HS-27A (cell line): ENCODE measurements at regions not wholly inside any gene's neighbourhood (a gene's known extent, or its start where the extent isn't known, plus 50 kb on each side); places are given as distances from the start of the nearest gene placed in this dataset.
A peak's percentile ranks its signal among the peaks of the same experiment; 100 is the strongest.

ENCODE experiments used
- DNase-seq: peaks from one replicate; pipeline ENCODE4 v3.0.0-alpha.2; 2012; ENCODE audit warnings: low read depth, missing footprints

DNA sequence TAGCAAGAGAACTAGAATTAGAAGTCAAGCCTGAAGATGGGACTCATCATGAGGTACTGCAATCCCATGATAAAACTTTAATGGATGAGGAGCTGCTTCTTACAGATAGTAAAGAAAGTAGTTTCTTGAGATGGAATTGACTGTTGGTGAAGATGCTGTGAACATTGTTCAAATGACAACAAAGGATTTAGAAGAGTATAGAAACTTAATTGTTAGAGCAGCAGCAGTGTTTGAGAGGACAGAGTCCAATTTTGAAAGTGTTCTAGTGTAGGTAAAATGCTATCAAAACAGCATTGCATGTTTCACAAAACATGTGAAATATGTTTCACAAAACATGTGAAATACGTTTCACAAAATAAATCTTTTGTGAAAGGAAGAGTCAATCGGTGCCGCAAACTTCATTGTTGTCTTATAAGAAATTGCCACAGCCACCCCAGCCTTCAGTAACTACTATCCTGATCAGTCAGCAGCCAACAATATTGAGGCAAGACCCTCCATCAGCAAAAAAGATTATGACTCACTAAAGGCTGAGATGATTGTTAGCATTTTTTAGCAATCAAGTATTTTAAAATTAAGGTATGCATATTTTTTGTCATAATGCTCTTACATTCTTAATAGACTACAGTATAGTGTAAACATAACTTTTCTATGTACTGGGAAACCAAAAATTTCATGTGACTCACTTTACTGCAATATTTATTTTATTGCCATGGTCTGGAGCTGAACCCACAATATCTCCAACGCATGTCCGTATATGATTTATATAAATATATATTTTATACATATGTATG, 173.4 kb upstream of the BMP4 start:
- DNase-seq = no peak

DNA sequence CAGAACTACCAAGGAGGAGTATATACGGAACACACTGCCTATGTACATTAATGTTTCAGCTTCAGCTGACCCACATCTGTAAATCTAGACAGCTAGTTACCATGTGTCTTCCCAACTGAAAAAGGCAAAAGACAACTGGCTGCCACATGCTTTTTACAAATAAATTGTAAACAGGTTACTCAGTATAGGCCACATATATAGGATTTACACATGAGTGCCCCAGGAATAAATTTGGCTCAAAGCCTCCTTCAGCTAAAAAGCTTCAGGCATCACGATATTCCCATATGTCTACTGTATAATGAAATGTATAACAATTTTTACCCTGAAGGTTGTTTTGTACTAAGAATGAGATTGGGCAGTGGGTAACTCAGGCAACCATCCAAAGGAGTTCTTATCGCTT, 175.9 kb upstream of the BMP4 start:
- DNase-seq = no peak

DNA sequence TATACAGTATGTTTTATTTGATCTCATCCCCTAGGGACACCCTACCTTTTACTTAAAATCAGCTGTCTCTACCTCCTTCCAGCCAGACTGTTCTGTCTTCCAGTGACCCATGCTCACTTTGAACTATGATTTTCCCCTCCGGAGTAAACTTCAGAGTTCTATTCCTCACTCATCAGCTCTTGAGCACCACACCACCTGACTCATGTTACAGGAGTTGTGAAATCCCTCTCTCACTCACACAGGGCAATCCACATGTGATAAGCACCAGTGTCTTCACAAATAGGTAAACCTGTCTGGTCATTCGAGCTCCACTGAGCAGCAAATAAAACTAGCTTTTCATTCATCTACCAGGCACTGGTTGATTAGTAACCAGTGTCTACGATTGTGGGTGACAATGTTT, 177.3 kb upstream of the BMP4 start:
- DNase-seq = no peak

DNA sequence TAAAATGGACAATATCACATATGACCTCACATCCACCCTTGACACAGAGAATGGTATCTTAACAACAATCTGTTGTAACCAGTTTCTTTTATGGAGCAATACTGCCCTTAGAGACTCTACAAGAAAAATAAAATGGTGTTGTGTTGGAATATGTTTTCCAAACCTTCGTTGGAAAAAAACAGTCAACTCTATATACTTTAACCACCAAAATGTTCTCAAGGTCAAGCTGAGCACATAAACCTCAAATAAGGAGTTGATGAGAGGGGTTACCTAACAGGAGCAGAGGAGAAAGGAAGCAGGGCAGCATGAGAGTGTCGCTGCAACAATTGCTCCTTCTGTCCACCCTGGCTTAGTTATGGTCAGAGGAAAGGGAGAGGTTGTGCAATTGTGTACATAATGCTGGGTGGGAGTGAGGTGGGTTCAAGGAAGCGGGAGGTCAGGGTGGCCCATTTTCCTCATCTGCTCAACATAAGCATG, 179.2 kb upstream of the BMP4 start:
- DNase-seq = no peak

DNA sequence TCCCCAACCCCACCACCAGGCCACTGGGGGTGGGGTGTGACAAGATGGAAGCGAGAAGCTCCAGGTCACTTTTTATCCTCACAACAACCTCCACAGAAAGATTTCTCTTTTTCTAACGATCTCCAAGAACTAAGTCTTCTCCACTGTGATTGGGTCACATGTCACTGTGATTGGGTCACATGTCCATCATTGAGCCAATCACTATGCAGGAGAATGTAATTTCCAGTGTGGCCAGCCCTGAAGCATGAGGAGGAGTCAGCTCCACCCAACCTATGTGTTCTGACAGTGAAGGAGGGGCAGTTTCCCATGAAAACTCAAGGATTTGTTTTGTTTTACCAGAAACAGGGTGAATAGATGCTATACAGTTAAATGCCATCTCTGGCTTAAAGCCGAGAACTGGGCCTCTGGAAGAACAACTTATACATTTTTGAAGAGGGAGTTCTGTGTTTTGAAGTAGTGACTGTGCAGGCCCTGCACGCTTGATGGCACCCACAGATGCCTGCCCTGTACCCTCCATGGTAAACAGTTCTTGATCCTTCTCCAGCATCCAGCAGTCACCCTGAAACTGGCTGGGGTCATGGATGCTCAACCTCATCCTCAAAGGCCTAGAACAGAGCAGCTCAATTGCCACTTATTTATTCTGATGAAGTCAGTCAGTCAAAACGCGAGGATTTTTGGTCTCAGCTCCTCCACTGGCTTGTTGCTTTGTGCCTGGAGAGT, 180.4 kb upstream of the BMP4 start:
- DNase-seq = no peak

DNA sequence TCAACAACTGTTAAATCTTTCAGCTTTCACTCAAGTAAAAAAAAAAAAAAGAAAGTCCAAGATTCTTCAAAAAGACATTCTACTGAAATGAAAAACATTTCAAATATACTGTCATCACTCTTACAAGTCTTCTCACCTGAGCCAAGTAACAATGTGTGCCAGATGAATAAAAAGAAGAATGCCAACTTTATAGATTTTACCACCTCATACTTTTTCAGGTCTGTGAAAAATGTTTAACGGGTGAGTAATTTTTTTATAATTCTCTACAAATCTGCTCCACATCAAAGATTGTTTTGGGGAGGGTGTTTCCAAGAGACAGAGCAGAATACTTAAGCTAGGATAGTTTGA, 181.0 kb upstream of the BMP4 start:
- DNase-seq = no peak

DNA sequence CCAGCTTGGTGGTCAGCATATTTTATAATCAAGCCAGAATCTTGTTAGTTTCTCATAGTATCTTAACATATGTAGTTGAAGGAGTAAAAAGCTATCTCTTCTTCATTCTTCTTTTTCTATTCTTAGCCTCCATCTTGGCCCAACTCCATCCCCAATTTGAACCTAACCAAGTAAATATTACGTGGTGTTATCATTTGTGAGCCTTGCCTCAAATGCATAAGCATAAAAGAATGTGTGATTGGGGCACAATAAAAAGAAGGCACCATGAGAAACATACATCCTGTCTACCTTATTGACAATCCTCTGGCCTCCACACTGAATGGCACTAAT, 181.4 kb upstream of the BMP4 start:
- DNase-seq = no peak

DNA sequence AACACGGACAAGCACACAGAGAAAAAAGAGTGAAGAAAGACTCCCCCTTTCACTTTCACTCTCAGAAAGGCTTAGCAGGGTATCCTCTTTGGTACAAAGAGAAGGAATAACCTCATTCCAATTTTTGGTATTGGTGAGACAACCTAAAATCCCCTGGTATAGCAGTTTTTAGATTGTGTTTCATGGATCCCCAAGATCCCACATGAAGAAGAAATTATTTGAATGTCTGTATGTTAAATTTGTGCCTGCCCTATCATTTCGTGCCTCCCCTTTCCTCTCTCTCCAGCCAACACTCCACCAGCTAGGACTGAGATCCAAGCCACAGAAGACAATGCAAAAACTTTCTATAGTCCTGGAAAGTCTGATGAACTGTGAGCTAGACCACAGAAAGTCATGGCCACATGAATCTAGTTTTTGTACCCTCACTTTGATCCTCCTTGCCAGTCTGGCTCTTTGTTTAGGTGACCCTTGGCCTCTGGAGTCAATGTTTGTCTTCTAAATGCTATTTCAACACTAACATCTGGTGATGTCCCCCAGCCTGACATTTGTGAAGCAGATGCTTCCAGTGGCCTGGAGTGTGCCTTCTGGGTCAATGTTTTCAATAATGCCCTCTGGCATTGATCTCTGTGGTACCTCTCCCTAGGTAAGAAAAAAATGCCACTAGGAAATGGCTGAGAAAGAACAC, 181.9 kb upstream of the BMP4 start:
- no peak for DNase-seq

DNA sequence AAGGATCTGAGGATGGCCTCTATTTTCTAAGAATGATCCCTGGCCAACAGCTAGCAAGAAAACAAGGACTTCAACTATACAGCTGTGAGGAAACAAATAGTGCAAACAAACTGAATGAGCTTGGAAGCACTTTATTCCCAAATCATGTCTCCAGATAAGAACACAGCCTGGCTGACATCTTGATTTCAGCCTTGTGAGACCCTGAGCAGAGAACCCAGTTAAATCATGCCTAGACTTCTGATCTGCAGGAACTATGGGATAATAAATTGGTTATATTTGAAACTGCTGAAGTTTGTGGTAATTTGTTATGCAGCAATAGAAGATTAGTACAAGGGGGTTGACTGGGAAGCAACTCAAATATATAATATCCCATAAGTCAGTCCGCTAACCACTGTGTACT, 183.9 kb upstream of the BMP4 start:
- DNase-seq = no peak

DNA sequence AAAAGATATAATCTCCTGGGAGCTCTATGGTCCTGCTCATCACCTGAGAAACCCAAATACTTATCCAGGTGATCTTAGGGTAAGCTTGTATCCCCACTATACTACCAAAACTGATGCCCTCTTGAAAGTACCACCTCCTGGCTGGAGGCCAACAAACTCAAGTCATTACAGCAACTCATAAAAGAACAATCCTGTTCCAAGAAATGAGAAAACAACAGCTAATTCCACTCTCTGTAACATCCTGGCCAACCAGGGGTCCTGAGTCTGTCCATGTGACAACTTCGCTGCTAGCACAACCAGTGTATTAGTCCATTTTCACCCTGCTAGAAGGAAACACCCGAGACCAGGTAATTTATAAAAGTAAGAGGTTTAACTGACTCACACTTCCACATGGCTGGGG, 190.0 kb upstream of the BMP4 start:
- no peak for DNase-seq

DNA sequence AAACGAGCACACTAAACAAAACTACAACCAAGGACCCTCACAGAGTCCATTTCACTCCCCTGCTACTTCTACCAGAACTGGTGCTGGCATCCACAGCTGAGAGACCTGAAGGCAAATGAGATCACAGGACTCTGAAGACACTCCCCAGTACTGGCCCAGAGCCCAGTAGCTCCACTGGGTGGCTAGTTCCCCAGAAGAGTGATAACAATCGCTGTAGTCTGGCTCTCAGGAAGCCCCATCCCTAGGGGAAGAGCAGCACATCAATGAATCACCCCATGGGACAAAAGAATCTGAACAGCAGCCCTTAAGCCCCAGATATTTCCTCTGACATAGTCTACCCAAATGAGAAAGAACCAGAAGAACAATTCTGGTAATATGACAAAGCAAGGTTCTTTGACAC, 190.7 kb upstream of the BMP4 start:
- DNase-seq = peak; percentile 34

DNA sequence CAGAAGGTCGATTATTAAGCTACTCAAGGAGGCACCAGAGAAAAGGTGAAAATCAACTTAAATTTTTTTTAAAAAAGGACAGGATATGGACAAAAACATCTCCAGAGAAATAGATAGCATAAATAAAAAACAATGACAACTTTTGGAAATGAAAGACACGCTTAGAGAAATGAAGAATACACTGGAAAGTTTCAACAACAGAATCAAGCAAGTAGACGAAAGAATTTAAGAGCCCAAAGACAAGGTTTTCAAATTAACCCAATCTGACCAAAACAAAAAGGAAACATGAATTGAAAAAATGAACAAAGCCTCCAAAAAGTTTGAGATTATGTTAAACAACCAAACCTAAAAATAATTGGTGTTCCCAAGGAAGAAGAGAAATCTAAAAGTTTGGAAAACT, 191.1 kb upstream of the BMP4 start:
- no peak for DNase-seq

DNA sequence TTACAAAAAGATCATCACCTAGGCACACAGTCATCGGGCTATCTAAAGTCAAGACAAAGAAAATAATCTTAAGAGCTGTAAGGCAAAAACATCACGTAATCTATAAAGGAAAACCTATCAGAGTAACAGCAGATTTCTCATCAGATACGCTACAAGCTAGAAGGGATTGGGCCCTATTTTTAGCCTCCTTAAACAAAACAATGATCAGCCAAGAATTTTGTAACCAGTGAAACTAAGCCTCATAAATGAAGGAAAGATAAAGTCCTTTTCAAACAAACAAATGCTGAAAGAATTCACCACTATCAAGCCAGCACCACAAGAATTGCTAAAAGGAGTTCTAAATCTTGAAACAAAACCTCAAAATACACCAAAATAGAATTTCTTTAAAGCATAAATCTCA, 191.6 kb upstream of the BMP4 start:
- DNase-seq = no peak

DNA sequence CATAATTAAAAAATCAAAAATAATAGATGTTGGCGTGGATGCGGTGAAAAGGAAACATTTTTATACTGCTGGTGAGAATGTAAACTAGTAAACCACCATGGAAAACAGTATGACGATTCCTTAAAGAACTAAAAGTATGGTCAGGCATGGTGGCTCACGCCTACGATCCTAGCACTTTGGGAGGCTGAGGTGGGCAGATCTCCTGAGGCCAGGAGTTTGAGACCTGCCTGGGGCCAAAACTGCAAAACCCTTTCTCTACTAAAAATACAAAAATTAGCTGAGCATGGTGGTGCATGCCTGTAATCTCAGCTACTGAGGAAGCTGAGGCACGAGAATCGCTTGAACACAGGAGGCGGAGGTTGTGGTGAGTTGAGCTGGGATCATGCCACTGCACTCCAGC, 195.7 kb upstream of the BMP4 start:
- DNase-seq = no peak

DNA sequence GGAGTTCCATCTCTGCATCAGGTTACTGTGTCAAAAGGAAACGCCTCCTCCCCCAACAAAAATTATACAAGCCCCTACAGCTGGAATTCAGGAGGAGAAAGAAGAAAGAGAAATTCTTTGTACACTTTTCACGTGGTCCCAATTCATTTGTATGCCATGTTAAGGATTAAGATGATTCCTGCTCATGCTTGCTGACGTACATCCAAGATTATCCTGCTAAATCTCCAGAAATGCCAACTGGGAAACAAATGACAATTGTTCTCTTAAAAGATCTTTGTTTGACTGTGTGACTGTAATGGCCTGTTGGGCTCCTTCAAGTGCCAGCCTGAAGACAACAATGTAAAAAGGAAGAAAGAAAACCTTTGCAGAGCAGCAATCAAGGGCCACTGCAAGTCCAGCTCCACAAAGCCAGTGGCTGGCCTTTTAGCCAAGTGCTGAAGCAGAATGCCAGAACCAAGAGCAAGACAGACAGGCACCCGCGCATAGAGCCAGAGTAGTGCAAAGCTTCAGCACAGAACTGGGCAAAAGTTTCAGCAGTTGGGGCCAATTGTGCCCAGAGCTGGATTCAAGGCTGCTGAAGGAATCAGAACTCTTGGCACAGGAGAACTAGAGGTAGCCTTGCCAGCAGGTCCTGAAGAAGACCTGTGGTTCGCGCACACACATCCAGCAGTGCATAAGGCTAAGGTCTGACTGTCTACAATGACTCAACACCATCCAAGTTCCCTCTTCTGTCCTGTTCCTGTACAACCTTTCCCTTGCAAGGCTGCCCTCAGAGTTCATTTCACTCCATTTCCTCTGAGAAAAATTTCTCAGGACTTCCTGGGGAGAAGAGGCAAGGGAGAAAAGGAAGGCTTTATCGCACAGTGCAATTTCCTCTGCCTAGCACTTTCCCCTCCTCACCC, 209.7 kb upstream of the BMP4 start:
- DNase-seq = no peak

DNA sequence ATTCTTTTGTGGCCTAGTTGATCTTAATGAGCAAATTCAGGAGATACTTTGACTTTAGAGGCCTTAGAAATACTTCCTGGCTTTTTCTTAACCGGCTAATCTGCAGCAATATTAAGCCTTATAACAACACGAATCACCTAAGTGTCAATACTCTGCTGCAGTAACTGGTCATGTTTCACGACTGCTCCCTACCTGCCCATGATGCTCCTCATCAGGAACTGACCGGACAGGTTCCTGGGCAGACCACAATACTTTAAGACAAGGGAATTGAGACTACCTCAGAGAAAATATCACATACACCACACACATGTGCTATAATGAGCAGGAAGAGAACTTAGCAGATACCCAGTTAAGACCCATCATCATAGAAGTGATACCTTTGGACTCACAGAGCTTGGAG, 211.9 kb upstream of the BMP4 start:
- DNase-seq = no peak

DNA sequence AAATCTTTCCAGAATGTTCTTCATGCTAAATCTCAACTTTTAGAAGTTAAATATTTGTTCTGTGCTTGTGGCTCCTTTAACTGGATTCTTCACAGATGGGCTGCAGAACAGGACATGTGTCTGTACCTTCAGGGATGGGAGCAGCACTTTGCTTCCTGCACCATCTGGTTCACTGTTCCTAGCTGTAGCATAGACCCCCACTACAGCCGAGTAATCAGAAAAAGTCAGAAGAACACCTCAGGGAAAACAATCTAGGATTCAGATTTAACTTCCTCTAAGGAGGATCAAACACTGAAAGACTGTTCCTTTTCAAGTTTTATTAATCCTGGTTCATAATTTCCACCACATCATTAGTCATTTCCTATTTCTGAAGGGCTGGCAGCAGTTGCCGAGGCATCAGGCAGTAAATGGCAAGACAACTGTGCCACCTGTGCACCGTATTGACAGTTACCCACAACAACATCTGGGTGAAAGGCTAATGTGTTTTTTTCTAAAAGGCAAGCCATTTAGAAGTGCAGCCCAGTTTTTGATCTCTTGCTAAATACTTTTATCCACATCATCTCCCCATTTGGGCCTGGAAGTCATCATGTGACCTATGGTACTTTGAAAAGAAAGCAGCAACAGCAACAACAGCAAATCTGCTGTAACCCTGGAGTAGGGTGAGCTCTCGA, 212.8 kb upstream of the BMP4 start:
- no peak for DNase-seq

DNA sequence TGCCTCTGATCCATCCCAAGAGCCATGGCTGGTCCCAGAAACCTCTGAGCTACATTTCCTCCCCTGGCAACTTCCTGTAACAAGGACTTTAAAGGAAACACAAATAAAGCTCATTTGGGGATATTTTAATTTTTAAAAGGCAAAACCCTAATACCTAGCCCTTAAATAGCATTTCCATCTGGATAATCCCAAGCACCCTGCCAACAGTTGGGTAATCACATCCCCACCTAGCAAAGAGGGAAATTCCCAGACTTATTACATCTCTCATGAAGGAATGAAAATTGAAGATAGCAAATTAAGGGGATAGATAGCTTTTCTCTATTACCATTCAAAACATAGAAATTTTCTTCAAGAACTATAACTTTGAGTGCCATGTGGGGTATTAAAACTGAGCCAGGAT, 213.7 kb upstream of the BMP4 start:
- no peak for DNase-seq

DNA sequence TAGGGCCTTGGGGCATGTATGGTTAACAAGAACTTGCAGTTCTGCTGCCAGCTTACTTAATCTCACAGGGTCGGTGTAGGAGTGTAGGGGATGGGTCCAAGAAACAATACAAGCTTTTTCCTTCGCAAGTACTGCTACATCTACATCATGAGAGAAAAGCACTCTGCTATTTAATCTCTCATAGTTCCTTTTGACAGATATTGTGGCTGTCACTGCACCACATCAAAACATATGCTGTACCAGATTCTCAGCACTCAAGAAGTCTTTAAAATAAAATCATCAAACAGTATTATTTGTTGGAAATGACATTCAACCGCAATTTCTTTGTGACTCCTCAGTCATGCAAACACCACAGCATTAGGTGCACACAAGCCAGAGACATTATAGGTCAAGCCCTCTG, 215.5 kb upstream of the BMP4 start:
- no peak for DNase-seq

DNA sequence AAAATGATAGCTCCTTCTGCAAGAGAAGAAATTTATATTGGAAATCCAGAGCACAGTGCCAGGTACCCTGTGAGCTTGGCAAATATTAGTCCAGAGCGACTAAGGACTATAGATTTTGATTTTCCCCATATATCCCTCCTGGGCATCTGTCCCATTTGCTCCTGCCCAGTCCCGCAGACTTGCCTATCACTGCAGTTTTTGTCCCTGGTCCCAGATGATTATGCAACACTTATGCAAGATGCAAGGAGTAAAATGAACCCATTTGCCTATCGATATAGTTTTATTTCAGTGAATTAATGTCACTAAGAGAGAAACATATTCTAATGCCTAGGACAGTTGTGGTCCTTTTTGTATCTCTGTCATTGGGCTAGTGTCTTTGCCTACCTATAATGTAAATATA, 215.9 kb upstream of the BMP4 start:
- DNase-seq = no peak

DNA sequence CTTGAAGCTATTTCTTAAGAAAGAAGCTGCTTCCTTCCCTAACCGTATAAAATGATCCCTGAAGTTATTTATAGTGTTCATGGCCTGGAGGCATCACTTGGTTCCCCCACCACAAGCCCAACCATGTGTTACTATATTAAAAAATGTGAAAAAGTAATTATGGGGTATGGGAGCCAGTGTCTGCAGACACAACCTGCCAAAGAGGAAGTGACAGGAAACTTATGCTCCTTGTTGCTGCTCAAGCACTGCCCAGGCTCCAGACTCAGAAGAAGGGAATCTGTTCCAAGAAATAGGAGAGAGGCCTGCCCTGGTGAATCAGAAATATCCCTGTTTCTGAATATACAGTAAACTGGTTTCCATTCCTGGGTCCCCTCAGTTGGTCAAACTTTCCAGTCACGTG, 217.2 kb upstream of the BMP4 start:
- no peak for DNase-seq

DNA sequence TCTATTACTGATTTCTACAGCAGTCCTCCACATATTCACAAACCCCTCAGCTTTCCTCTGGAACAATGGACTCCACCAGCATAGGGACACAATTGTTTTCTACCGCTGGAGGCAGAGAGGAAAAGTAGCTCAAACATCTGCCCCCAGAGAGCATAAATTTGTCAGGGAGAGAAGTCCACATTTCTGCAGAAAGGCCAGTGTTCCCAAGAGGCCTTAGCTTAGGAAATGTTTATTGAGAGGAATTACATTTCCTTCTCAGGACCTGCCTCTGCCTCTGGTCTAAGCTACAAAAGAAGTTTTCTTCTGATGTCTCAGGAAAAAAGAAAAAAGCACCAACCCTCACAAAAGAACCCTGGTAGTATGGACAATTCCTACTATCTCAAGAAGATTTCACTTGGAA, 217.8 kb upstream of the BMP4 start:
- DNase-seq = no peak
